Activated CD8-positive, alpha-beta T cell treated with anti-CD3 and anti-CD28 coated beads, Interleukin-2, amount 10 ng/mL, durations not matched to agents 7 days and 5 days (primary cell): ENCODE measurements at regions not wholly inside any gene's neighbourhood (a gene's known extent, or its start where the extent isn't known, plus 50 kb on each side); places are given as distances from the start of the nearest gene placed in this dataset.

Source experiments
- ATAC-seq: fragments of 150-1000 bp; cut with Tn5 transposase; one replicate; pipeline ENCODE4 v1.10.0; 2021; ENCODE audit warnings: moderate library complexity
- CTCF ChIA-PET: fragments of 350-600 bp; sonication (Branson Sonifier 250); formaldehyde crosslinking; loops from one replicate; lab custom pipeline; 2021; ENCODE audit warnings: antibody characterized with exemption; lab: Charles Lee
- POLR2A ChIA-PET: fragments of 350-600 bp; sonication (Branson Sonifier 250); formaldehyde crosslinking; loops from one replicate; lab custom pipeline; 2021; ENCODE audit warnings: antibody characterized with exemption; lab: Charles Lee
- DNase-seq: peaks from one replicate; pipeline ENCODE4 v3.0.0-alpha.2; 2020
- H3K27ac Mint-ChIP-seq: one replicate; pipeline ENCODE4 v1.8.0; 2021; ENCODE audit warnings: mild to moderate bottlenecking, mixed read lengths
- H3K27me3 Mint-ChIP-seq: one replicate; pipeline ENCODE4 v1.8.0; 2021; ENCODE audit warnings: low read depth, mixed read lengths
- H3K36me3 Mint-ChIP-seq: one replicate; pipeline ENCODE4 v1.8.0; 2021; ENCODE audit warnings: low read depth, mixed read lengths
- H3K4me1 Mint-ChIP-seq: one replicate; pipeline ENCODE4 v1.8.0; 2021; ENCODE audit warnings: low read depth, mixed read lengths
- H3K4me3 Mint-ChIP-seq: one replicate; pipeline ENCODE4 v1.8.0; 2021; ENCODE audit warnings: mild to moderate bottlenecking, mixed read lengths
- H3K9me3 Mint-ChIP-seq: one replicate; pipeline ENCODE4 v1.8.0; 2022; ENCODE audit warnings: mixed read lengths; ENCODE audit not compliant: insufficient read depth

DNA sequence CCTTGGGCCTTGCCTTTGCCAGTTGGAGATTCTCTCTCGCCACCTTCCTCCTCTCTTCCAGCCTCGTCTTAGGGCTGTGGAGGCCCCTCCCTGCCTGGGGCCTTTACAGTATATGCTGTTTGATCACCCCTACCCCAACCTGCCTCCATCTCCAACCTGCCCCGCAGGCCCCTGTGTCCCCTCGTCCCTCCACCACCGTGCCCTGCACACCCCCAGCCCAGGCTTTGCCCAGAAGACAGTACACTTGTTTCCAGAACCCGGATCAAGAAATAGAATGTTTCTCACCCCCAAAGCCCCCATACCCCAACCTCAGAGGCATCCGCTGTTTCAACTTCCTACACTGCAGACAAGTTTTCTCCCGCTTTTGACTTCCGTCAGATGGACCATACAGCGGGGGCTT is 202.3 kb upstream of the C14orf180 start:
- POLR2A ChIA-PET, result no interaction called here
- Mint-ChIP-seq H3K36me3 (peaks cover 2% of the 10 kb centered on the region), H3K27ac (no peak overlapping the region), H3K4me1 (no peaks in the 10 kb centered on the region), H3K9me3 (peaks cover 6% of the 10 kb centered on the region), H3K27me3 (peaks cover 14% of the 10 kb centered on the region), H3K4me3 (no peak overlapping the region)
- DNase-seq (no peak), ATAC-seq (no peak)
- CTCF ChIA-PET, result no interaction called here

DNA sequence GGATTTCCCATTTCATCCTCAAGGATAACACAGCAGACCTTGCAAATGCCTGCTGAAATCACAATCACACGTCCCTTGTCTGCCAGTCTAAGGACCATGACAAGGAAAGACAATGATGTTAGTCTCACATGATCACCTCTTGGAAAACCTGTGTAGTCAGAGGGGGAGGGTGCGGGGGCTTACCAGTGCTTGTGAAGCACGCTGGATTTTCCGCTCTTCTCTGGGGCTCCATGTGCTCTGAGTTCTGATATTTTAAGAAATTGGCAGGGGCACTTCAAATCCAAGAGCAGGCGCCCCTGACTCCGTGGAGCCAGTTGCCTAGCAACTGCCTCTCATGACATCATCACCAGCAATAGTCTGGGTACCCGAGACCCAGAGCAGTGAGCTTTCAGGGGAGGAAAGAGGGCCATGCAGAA is 200.9 kb upstream of the C14orf180 start:
- H3K4me3 Mint-ChIP-seq, result no peak overlapping the region
- no peak overlapping the region for H3K27ac Mint-ChIP-seq
- H3K9me3 Mint-ChIP-seq, result peaks cover 6% of the 10 kb centered on the region
- H3K4me1 Mint-ChIP-seq, result no peaks in the 10 kb centered on the region
- no peak for DNase-seq
- CTCF ChIA-PET, result no interaction called here
- no peak for ATAC-seq
- POLR2A ChIA-PET, result no interaction called here
- H3K36me3 Mint-ChIP-seq, result peaks cover 2% of the 10 kb centered on the region
- peaks cover 14% of the 10 kb centered on the region for H3K27me3 Mint-ChIP-seq

DNA sequence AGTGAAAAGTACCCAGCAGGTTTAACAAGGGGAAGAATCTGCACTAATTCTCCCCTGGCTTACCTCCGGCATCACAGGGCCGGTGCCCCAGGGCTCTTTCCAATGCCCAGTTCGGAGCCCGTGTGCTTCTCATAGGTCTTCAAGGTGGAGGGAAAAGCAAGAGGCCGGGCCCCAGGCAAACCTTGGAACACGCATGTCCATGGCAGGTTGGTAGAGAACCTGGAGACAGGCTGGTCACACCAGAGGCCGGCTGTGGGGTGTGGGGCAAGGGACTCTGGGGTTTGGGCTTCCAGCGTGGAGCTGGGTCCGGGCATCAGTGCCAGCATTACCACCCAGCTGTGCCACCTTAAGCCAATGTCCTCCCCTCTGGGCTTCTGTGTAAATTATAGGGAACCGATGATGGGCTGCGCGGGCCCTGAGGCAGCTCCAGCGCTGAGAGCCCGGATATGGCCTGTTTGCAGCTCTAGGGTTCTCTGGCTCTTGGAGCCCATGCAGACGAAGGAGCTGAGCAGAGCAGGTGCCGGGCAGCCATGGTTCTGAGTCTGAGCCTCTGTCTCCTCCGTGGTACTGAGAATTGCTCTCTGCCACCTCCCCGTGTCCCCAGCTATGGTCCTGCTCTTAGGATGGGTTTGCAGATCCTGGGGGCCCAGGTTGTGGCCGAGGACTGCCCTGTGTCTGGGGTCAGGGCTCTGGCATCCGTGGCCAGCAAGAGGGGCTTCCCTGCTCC is 197.0 kb upstream of the C14orf180 start:
- Mint-ChIP-seq H3K27ac (no peak overlapping the region), H3K9me3 (peaks cover 6% of the 10 kb centered on the region), H3K36me3 (peaks cover 2% of the 10 kb centered on the region), H3K4me3 (no peak overlapping the region), H3K27me3 (peaks cover 14% of the 10 kb centered on the region), H3K4me1 (no peaks in the 10 kb centered on the region)
- ChIA-PET CTCF (no interaction called here), POLR2A (no interaction called here)
- DNase-seq, result no peak
- ATAC-seq, result no peak

DNA sequence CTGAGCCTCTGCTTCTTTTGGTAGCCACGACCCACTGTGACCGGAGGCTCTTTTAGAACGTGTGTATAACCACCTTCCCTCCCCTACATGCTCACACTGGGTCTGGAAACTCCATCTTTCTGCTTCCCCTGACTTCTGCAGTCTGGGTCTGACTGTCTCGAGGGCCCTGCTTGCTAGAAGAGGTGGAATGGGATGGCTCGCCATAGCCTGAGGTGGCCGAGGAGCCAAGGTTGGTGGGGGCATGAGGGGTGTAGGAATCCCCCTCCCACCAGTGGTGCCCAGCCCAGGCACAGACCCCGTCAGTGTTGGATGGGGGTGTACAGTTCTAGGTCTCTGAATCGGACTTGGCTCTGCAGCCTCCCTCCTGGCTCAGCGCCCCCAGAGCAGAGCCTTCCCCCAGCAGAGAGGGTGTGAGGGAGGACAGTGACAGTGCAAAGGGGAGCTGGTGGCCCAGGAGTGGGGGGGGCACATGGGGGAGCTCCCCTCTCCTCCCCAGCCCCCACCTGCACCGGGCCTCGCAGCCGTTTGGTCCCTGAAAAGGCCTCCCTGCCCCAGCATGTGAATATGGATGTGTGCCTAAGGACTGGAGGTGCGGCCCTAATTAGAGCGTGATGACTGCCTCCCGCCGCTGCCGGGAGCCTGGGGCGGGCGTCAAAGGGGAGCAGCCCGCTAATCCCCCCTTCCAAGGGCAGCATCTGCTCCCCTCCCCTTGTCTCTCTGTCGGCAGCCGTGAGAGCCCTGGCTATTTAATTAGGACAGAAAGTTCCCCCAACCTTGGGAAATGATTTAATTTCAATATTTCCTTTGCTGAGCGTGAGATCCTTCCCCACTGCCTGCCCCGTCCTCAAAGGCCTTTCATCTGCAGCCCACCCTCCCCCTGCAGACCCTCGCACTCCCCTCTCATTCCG is 196.2 kb upstream of the C14orf180 start:
- ChIA-PET CTCF (no interaction called here), POLR2A (no interaction called here)
- no peak overlapping the region for H3K27ac Mint-ChIP-seq
- no peaks in the 10 kb centered on the region for H3K4me1 Mint-ChIP-seq
- H3K4me3 Mint-ChIP-seq, result no peak overlapping the region
- ATAC-seq, result no peak
- DNase-seq, result no peak
- H3K36me3 Mint-ChIP-seq, result peaks cover 2% of the 10 kb centered on the region
- peaks cover 6% of the 10 kb centered on the region for H3K9me3 Mint-ChIP-seq
- peaks cover 14% of the 10 kb centered on the region for H3K27me3 Mint-ChIP-seq

DNA sequence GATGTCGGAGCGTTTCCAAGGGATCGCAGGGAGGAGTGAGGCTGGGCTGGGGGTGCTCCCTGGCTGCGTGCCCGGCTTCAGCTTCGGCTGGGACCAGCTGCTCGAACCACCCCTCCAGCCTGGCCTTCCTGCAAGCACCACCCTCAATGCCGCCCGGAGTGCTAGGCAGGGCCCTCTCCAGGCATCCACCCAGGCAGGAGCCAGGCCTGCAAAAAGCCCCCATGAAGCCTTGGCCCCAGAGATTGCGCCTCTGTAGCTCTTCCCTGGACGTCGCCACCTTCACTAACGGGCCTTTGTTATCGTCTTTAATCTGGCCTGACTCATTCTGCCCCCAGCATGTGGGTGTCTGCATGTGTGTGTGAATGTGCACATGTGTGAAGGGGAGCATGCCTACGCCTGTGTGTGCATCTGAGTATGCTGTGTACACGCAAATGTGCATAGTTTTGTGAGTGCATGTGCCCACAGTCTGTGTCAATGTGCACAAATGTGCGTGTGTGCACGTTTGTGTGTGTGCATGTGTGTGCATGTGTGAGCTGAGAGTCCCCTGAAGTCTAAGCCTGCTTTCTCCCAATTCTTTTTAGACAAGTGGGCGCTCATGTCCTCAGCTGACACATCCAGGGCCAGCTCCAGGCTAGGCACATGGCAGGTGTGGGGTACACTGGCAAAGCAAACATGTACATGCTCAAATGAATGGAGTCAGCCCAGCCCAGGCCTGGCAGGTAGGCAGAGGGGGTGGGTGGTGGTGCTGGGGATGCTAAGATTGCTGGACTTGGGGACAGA is 195.4 kb upstream of the C14orf180 start:
- Mint-ChIP-seq H3K27me3 (peaks cover 9% of the 10 kb centered on the region), H3K27ac (no peak overlapping the region), H3K36me3 (peaks cover 2% of the 10 kb centered on the region), H3K4me3 (no peak overlapping the region), H3K9me3 (peaks cover 6% of the 10 kb centered on the region), H3K4me1 (peaks cover 4% of the 10 kb centered on the region)
- ATAC-seq, result no peak
- ChIA-PET POLR2A (no interaction called here), CTCF (no interaction called here)
- DNase-seq, result no peak

DNA sequence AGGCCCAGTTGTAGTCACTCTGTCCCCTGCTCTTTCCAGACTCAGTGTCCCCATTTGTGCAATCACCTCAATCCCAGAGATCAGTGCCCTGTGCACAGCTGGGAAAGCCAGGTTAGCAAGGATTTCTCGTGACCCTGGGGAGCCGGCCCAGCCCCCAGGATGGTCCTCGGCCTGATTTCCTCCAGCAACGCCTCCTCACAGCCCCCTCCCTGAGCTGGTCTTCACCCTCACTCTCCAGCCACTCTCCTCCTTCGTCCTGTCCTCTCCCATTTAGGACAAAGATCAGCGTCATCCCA is 194.8 kb upstream of the C14orf180 start:
- no peak for ATAC-seq
- Mint-ChIP-seq H3K27me3 (peaks cover 5% of the 10 kb centered on the region), H3K27ac (no peak overlapping the region), H3K4me1 (peaks cover 7% of the 10 kb centered on the region), H3K4me3 (no peak overlapping the region), H3K36me3 (no peaks in the 10 kb centered on the region), H3K9me3 (peaks cover 6% of the 10 kb centered on the region)
- ChIA-PET POLR2A (no interaction called here), CTCF (no interaction called here)
- no peak for DNase-seq

DNA sequence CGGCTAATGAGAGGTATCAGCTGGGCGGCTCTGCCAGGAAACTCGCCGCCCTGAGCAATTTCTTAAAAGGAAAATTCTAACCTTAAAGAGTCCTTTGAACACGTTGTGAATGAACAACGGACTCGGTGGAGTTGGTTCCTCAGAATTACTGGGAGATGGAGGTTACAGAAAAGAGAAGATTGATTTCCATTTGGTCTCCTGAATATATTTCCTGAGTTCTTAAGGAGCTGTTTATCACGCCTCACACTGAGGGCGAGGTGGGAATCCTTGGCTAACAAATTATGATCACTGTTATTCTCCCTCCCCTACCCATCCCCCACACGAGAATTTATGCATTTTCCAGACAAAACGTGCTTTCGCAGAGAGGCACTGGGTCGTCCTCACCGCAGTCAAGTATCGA is 194.5 kb upstream of the C14orf180 start:
- Mint-ChIP-seq H3K27me3 (peaks cover 5% of the 10 kb centered on the region), H3K36me3 (no peaks in the 10 kb centered on the region), H3K27ac (no peak overlapping the region), H3K4me3 (no peak overlapping the region), H3K4me1 (peaks cover 11% of the 10 kb centered on the region), H3K9me3 (peaks cover 6% of the 10 kb centered on the region)
- DNase-seq, result no peak
- no peak for ATAC-seq
- ChIA-PET POLR2A (no interaction called here), CTCF (no interaction called here)

DNA sequence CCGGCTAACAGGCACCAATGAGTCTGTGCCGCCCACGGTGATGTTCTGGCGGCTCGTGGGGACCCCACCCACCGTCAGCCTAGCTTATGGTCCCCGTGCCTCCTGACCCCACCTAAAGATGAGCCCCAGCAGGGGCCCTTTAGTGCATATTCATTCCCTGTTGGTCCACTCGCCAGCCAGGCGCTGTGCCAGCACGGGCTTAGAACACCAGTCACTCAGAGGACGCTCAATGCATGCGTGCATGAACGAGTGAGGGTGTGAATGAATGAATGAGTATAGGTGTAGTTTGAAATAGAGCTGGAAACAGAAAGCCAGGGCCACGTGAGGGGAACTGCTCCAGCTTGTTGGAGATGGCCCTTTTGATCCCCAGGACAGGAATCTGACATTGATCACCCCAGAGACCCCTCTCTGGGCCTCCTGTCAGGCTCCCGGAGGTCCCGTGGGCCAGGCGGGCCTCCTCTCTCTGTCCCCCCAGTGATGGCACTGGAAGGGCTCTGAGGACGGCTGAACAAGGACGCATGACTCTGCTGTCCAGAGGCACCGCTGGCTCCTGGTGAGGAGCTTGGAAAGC is 193.9 kb upstream of the C14orf180 start:
- peaks cover 6% of the 10 kb centered on the region for H3K9me3 Mint-ChIP-seq
- H3K4me1 Mint-ChIP-seq, result peaks cover 16% of the 10 kb centered on the region
- no peak for DNase-seq
- peaks cover 5% of the 10 kb centered on the region for H3K27me3 Mint-ChIP-seq
- H3K4me3 Mint-ChIP-seq, result no peak overlapping the region
- ChIA-PET CTCF (no interaction called here), POLR2A (no interaction called here)
- H3K36me3 Mint-ChIP-seq, result no peaks in the 10 kb centered on the region
- ATAC-seq, result no peak
- no peak overlapping the region for H3K27ac Mint-ChIP-seq

DNA sequence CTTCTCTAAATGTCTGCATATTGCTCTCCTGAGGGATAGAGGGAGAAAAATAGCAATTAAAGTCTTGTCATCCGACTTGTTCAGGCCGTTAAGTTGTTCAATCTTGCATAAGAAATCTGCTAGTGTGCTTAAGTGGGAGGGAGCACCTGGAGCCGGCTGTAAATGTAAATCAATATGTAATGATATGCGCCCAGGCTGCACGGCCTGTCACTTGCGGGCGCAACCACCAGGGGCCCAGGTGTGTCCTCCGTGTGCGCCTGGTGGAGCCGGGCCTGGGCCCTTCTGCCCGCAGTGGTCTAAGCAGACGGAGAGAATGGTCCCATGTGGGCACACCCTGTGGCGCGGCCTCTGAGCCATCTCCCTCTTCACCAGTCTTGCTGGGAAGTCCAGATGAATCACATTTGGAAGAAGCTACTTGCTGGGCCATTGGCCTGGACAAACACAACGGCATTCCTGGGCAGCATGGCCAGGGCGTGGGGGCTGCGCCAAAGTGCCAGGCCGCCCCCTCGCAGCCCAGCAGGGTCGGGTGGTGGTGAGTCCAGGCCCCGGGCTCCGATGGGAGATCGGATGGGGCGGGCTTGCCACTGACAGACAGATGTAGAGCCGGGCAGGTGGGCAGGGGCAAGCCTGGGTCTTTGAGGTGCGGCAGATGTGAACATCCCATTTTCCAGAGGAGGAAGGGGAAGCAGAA is 193.3 kb upstream of the C14orf180 start:
- peaks cover 4% of the 10 kb centered on the region for H3K27me3 Mint-ChIP-seq
- no peak for DNase-seq
- H3K9me3 Mint-ChIP-seq, result peaks cover 3% of the 10 kb centered on the region
- ATAC-seq, result no peak
- no peaks in the 10 kb centered on the region for H3K36me3 Mint-ChIP-seq
- no peak overlapping the region for H3K27ac Mint-ChIP-seq
- CTCF ChIA-PET, result no interaction called here
- POLR2A ChIA-PET, result no interaction called here
- H3K4me1 Mint-ChIP-seq, result peaks cover 19% of the 10 kb centered on the region
- no peak overlapping the region for H3K4me3 Mint-ChIP-seq

DNA sequence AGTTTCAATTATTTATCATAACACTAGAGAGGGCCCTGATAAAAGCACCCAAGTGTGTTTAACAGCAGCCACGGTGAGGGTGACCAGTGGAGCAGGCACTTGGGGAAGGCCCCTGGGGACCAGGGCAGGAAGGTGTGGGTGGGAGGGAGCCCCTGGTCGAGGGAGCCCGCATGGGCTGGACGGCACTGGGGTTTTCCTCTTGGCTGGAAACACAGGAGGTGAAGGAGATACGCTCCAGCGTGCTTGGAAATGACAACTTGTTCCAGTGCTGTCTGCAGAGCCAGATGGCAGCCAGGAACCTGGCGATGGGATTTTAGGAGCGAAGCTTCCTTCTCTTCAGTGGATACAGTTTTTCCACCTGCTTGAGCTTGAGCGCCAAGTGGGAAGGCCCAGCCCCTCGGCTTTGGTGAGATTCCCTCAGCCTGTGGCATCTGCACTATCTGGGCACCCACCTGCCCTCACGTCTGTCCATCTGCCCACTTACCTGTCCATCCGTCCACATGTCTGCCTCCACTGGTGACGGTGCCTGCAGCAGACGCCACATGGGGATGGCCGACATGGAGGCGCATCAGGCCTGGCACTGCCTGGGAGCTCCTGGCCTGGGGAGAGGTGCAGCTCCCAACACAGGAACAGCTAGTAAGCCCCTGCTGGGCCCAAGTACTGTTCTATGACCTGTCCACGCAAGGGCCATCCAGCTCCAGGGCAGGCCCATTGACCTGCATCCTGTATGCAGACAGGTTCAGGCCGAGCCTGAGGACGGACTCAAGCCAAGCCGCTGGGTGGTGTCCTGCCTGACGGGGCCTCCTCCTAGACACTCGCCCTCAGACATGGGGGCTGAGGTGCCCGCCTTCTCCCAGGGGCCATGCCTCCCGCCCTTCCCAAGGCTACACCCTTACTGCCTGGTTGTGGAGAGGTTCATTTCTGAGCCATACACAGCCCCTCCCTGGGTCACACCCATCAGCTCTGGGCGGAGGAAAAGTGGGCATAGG is 192.2 kb upstream of the C14orf180 start:
- ChIA-PET POLR2A (no interaction called here), CTCF (no interaction called here)
- Mint-ChIP-seq H3K4me3 (no peak overlapping the region), H3K4me1 (peaks cover 29% of the 10 kb centered on the region), H3K36me3 (no peaks in the 10 kb centered on the region), H3K9me3 (no peaks in the 10 kb centered on the region), H3K27ac (no peak overlapping the region), H3K27me3 (no peaks in the 10 kb centered on the region)
- ATAC-seq (no peak), DNase-seq (no peak)
